CD4-positive, alpha-beta T cell treated with Interleukin-1 beta for 1 hour (primary cell): ENCODE measurements at regions not wholly inside any gene's neighbourhood (a gene's known extent, or its start where the extent isn't known, plus 50 kb on each side); places are given as distances from the start of the nearest gene placed in this dataset.
"Not testable (repeated sequence)": the region's sequence is repeated elsewhere in the genome, so short reads cannot be mapped to it uniquely, and the experiment has no call there.

Source experiments
- DNase-seq, 2 donors: peaks; one replicate each; pipeline ENCODE4 v3.0.0-alpha.2; 2020 to 2022

DNA sequence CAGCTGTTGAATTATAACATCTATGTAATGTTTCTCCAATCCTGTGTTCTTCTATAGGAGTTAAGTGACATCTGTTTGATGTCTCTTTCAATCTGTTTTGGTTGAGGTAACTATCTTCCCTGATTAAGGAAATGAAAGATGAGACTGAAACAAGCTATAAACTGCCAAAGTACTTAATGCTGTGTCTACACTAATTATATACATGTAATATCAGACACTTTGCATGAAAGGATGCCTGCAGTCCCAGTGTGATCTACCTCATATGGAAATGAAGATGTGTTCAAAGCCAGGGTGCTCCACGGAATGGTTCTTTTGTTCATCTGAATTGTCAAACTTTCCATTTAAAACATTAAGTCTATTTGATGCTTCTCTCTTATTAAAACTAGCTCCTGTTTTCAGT lies 958.3 kb downstream of the GALC start:
- DNase-seq, result no peak

GRCh38 chr14:87030197-87030596 lies 962.8 kb downstream of the GALC start:
- no peak for DNase-seq

DNA sequence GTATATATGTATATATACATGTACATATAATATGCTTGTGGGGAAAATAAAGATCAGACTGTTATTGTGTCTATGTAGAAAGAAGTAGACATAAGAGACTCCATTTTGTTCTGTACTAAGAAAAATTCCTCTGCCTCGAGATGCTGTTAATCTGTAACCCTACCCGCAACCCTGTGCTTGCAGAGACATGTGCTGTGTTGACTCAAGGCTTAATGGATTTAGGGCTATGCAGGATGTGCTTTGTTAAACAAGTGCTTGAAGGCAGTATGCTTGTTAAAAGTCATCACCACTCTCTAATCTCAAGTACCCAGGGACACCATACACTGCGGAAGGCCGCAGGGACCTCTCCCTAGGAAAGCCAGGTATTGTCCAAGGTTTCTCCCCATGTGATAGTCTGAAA lies 972.9 kb downstream of the GALC start:
- DNase-seq, result not testable (repeated sequence)

- no peak for DNase-seq
Measured at GRCh38 chr14:87018294-87018693, 974.7 kb downstream of the GALC start.

- DNase-seq, result no peak
Measured at GRCh38 chr14:87017335-87017734, 975.6 kb downstream of the GALC start.

DNA sequence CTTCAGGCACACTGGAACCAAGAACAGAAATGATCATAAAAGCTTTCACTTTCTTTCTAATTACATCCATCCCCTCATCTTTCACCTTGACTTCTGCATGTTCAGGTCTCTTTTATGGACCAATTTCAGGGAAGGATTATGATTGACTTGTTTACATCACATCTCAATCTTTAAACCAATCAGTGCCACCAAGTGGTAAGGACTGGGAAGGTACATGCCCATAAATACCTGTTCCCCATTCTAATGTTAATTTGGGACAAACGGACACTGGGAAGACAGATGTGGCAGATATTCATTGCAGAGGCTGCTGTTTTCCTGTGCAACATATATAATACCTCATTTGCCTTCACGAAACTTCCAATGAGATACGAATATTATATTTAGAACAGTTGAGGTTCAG lies 978.1 kb downstream of the GALC start:
- no peak for DNase-seq

DNA sequence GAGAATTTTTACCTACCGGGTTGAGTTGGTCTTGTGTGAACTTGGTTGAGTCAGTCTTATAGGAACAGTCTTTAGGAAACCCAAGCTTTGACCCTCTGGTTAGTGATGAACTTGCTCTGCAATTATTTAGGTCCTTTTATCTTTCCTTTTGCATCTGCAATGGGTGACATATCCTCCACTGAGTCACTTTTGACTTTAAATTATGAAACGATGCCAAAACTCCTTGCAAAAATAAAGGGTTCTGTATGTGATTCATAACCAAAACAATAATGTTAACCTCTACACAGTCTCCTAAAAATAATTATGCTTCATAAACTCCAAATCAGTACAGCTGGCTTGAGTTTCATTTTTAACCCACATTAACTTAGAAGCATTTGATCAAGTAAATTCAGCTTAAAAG lies 979.4 kb downstream of the GALC start:
- DNase-seq, result no peak

DNA sequence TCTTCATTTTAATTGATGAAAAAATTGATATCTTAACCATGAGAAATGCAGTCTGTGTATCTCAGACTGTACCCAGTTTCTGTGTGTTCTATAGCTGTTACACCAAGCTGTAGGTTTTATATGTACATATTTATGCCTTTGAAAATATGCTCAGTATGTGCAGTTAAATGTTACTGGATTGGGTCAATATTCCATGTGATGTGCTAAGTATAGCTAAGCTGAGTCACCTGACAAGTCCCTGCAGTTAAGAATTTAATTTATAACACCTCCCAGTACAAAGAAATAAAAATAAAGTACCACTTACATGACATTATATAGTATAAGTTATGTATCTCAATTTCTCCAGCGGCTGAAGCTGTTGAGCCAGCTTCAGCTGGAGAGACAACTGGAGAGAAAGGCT lies 984.0 kb downstream of the GALC start:
- no peak for DNase-seq

DNA sequence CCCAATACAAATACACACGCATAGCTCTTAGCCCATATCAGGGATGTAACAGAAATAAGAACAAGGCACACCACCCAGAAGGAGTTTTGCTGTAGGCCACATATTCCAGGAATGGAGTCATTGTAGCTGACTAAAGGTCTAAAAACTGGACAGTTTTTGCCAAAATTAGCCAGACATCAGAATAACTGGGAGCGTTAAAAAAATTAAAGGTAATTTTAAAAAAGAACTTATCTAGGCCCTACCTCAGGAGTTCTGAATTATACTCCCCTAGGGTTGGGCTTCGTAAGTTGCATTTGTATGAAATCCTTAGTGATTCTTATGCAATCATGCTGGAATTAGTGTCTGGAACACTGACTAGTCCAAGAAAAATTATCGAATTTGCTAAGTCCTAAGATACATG lies 987.7 kb downstream of the GALC start:
- no peak for DNase-seq

DNA sequence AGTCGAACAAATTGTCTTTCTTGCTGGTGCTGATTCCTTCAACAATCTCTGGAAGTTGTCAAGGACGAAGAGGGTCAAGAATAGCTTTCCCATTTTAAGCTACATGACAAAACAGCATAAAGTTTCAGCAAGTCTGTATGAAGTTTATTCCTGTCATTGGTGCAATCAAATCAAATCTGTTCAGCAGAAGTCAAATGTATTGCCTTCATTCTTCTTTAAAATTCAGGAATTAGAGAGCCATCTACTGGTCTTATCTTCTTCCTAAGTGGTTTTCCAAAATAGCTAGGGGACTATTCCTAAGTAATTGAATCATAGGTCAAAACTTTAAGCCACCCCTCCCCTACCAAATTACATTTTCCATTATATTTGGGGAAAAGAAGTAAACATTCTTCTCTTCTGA lies 990.2 kb downstream of the GALC start:
- no peak for DNase-seq

- no peak for DNase-seq
Measured at GRCh38 chr14:87001333-87001732, 991.6 kb downstream of the GALC start.

DNA sequence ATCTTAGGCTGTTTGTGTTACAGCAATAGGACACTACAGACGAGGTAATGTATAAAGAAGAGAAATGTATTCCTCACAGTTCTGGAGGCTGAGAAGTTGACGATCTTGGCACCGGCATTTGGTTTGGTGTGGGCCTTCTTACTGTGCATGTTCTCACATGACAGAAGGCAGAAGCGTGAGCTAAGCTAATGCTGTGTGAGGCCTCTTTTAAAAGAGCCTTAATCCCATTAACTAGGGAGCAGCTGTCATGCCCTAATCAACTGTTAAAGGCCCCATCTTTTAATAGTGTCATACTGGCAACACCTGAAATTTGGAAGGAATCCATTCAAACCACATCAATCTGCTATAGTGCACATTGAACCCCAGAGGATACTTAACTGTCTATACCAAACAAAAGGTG lies 992.9 kb downstream of the GALC start:
- DNase-seq, result no peak

DNA sequence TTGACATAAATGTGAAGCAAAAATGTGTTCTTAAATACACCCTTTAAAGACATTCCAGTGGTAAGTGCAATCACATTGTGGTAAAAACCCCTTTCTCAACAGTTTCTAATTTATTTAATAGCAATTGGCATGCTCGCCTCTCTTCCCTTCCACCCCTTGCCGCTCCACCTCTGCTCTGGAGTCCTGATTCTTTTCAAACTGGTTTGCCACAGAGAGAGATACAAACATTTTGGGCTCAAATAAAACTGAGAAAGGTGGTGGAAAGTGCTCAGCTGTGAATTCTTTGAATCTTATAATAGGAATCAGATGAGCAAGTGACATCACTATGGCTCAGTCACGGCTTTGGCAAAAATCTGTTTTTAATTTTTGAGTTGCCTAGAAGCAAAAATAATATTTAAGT lies 993.9 kb downstream of the GALC start:
- no peak for DNase-seq

GRCh38 chr14:86997271-86997670 lies 995.7 kb downstream of the GALC start:
- no peak for DNase-seq

- no peak for DNase-seq
Measured at GRCh38 chr14:86990396-86990795, 1002.6 kb downstream of the GALC start.

- DNase-seq, result no peak
Measured at GRCh38 chr14:86989285-86989684, 1003.7 kb downstream of the GALC start.

DNA sequence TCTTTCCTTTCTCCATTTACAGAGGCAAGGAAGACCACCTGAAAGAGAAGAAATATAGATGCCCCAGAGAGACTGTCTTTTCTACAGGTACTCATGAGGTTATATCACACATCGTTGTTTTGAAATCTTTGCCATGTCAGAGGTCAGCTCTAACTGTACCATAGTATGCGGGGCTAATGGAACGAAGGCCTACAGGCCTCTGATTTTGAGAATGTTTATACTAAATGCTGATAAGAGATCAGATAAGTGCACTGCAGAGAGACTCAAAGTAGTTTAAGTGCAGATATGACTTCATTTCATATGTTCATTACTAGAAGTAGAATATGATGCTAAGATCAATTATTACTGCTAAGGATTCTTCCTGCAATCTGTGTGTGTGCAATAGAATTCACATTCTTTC lies 1005.0 kb downstream of the GALC start:
- DNase-seq, result no peak

GRCh38 chr14:86973177-86973576 lies 1019.8 kb downstream of the GALC start:
- no peak for DNase-seq

DNA sequence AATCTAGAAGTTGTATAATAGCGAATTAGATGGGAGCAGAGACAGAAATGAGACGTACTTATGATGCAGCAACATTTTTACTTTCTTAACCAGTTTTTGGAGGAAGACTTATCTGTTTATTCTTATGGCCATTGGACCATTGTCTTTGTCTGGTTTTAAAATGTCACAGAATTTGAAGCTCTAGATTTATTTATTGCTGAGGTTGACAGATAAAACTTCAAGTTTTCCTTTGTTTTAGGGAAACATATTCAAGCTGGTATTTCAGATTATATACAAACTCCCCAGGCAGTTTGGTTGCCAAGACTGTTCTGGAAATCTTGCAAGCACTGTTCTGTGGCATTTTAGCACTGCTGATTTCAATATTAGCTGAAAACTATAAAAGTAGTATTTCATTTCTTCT lies 1021.7 kb downstream of the GALC start:
- no peak for DNase-seq

DNA sequence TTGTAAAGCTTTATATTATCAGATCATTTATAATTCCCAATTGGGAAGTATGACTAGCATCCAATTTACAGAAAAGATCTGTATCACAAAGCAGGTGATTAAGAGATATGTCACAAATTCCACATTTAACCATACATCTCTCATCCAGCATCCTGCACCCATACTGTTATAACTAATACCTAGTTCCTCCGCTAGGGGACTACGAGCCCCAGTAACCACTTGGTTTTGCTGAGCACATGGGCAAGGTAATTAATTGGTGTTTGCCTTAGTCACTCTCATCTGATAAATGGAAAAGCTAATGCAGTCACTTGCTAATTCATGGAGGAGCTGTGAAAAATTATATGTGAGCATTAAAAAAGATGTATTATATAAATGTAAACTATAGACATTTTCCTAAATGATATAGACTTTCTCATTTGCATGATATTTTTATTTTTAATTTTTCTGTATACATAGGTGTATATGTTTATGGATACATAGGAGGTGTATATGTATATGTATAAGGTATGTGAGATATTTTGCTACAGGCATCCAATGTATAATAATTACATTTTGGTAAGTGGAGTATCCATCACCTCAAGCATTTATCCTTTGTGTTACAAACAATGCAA lies 1031.8 kb downstream of the GALC start:
- DNase-seq, result no peak

DNA sequence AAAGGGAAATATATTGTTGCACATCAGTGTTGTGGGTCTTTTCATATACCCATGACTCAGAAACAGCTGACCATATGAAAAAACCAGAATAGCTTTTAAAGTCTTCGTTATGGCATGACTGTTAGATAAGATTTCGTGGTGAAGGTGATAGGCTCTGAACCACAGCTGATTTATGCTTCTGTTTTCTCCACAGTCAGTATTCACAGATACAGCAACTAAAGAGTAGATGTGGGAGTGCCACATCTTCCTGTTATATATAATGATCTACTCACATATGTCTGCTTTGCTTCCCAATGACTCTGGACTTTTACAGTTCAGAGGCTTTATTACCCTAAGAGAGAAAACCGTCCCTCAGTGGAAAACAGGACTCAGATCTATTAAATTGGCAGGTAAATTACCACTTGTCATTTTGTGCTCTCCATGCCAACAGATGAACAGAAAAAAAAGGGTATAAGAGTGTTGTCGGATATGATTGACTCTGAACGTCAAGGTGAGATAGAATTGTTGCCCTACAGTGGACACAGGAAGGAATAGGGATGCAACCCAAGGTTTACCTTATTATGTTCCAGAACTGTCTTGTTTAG lies 1037.1 kb downstream of the GALC start:
- no peak for DNase-seq

DNA sequence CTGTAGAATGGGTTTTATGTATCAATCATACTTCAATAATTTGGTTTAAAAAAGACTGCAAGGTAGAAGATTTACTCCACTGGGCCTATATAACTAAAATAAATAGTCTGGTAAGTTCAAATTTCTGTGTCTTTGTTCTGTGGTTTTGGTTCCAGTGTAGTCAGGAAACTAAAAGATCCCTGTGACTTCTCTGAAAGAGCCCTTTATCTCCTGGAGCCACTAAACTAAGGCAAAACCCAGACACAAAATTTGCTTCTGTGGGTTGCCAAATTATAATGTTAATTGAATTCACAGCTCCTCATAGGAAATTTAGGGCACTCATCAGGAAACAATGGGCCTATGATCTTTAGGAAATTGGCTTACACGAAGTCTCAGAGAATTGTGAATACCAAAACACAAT lies 1038.4 kb downstream of the GALC start:
- no peak for DNase-seq

- no peak for DNase-seq
Measured at GRCh38 chr14:86946446-86946845, 1046.5 kb downstream of the GALC start.

DNA sequence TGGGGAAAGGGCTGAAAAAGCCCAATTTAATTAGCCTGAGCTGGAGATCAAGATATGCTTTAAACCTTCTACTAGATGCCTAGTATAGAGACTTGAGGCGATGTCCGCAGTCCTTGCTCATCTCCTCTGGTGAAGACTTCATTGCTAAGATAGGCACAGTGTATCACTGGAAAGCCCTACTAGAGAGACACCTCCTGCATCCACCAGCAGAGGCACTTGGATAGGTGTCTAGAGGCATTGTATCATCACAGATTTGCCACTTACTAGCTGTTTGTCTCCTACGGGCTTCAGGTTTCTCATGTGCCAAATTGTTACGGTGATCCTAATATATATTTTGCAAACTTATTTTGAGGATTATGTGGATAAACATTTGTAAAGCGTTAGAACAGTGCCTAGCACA lies 1048.5 kb downstream of the GALC start:
- no peak for DNase-seq
